ENCODE measurements at regions not wholly inside any gene's neighbourhood (a gene's known extent, or its start where the extent isn't known, plus 50 kb on each side); places are given as distances from the start of the nearest gene placed in this dataset.
A peak's percentile ranks its signal among the peaks of the same experiment; 100 is the strongest.

DNA sequence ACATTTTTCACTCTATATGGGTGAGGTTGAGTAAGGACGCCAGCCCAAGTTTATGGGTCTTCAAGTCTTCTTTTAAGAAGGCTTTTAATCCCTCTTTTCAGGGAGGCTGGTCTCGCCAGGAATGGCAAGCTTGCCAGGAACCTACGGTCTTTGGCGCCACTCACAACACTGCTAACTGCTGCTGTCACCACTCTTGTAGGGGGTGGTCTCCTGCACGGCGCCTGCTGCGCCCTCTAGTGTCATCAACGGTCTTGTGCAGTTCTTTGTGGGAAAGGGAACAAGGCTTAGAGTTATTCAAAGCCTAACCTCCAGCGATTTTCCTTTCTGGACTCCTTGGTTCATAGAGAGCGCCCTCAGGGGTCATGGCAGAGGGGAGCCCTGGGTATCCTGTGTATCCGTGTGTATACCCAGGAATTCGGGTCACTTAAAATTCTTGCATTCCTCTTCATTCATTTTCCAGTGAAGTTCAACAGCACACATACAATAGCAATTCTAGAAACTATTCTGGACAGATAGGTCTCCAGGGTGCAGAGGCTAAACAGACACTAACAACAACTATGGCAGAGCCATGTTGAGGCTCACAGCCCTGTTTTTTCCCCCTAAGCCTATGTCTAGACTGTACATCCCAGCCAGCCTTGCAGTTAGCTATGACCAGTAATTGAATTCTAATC is 392.8 kb upstream of the CAMK1G start:
- 11% methylated on average over 6 of the region's 12 CpGs for WGBS (ENCODE audit: insufficient coverage)
- H3K27me3 Mint-ChIP-seq (ENCODE audit: low read depth in 3 of 3): peaks cover 0 to 3% (median 0%) of the 10 kb centered on the region in 3 donors
- DNase-seq: no peak
- intact Hi-C loops (cut with micrococcal nuclease): no loop called here
- H2AFZ ChIP-seq (ENCODE audit: insufficient read depth, low read depth, low read length, poor library complexity, severe bottlenecking): no peak overlapping the region
- no peak overlapping the region for H3K27ac Mint-ChIP-seq
- H3K4me3 ChIP-seq (replicated peaks in 1 of 3; ENCODE audit: low read depth in 2 of 3, low read length in 3 of 3): no peak overlapping the region
- H3K4me1 Mint-ChIP-seq: no peaks in the 10 kb centered on the region
- peak; percentile 46 for TF ChIP-seq CTCF (IDR thresholded peaks at IDR 0.05)
- H3K27ac ChIP-seq (ENCODE audit: low read depth in 1 of 2, low read length in 2 of 2): no peak overlapping the region
- H3K9me3 ChIP-seq (replicated peaks in 1 of 2; ENCODE audit: control insufficient read depth in 1 of 2, insufficient read depth in 1 of 2, low read length in 2 of 2): peaks cover 6 to 10% of the 10 kb centered on the region in 2 donors
- H3K4me2 ChIP-seq (replicated peaks; ENCODE audit: extremely low read depth, low read length, poor library complexity, severe bottlenecking): no peak overlapping the region
- H3K4me1 ChIP-seq (ENCODE audit: control insufficient read depth in 1 of 2, insufficient read depth in 2 of 2, low read length in 2 of 2): no peaks in the 10 kb centered on the region
- H3K9ac ChIP-seq (ENCODE audit: insufficient read depth, low read length, poor library complexity, severe bottlenecking): no peak overlapping the region
- H3K9me3 Mint-ChIP-seq: peaks cover 0 to 13% (median 11%) of the 10 kb centered on the region in 7 donors
- H3K4me3 Mint-ChIP-seq: no peak overlapping the region
- no peaks in the 10 kb centered on the region for H4K20me1 ChIP-seq (ENCODE audit: insufficient read depth, low read length)
- H3K36me3 Mint-ChIP-seq: no peaks in the 10 kb centered on the region
- H3K36me3 ChIP-seq (replicated peaks in 1 of 2; ENCODE audit: control insufficient read depth in 1 of 2, insufficient read depth in 2 of 2, low read length in 2 of 2): no peaks in the 10 kb centered on the region
- no peaks in the 10 kb centered on the region for H3K27me3 ChIP-seq (ENCODE audit: control insufficient read depth in 2 of 2, insufficient read depth in 2 of 2, low read length in 2 of 2)
- no peaks in the 10 kb centered on the region for H3K79me2 ChIP-seq (ENCODE audit: insufficient read depth, low read length)

DNA sequence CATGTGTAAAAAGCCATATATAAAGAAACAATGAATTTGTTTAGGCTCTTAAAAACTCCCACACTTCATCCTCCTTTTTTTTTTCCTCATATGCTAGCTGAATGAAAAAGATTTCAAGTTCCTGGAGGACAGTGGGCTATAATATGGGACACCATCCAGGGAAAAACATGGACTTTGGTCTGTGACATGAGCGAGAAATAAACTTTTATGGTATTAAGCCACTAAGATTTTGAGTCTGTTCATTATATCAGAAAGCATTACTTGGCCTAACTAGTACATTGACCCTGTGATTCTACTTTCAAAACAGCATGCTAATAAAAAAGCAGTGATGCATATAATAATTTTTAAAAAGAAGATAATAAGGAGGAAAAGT is 392.3 kb upstream of the CAMK1G start:
- H3K9ac ChIP-seq (ENCODE audit: insufficient read depth, low read length, poor library complexity, severe bottlenecking): no peak overlapping the region
- H3K9me3 ChIP-seq (replicated peaks in 1 of 2; ENCODE audit: control insufficient read depth in 1 of 2, insufficient read depth in 1 of 2, low read length in 2 of 2): peaks cover 11 to 15% of the 10 kb centered on the region in 2 donors
- Mint-ChIP-seq H3K36me3 (no peaks in the 10 kb centered on the region), H3K4me1 (no peaks in the 10 kb centered on the region), H3K27ac (no peak overlapping the region), H3K4me3 (no peak overlapping the region), H3K9me3 (peaks cover 5 to 18% (median 15%) of the 10 kb centered on the region in 7 donors), H3K27me3 (ENCODE audit: low read depth in 3 of 3) (peaks cover 0 to 3% (median 0%) of the 10 kb centered on the region in 3 donors)
- TF ChIP-seq CTCF (IDR thresholded peaks at IDR 0.05): no peak
- no peak overlapping the region for H3K27ac ChIP-seq (ENCODE audit: low read depth in 1 of 2, low read length in 2 of 2)
- no peaks in the 10 kb centered on the region for H3K27me3 ChIP-seq (ENCODE audit: control insufficient read depth in 2 of 2, insufficient read depth in 2 of 2, low read length in 2 of 2)
- no peaks in the 10 kb centered on the region for H3K79me2 ChIP-seq (ENCODE audit: insufficient read depth, low read length)
- no peak overlapping the region for H3K4me3 ChIP-seq (replicated peaks in 1 of 3; ENCODE audit: low read depth in 2 of 3, low read length in 3 of 3)
- intact Hi-C loops (cut with micrococcal nuclease): no loop called here
- no peaks in the 10 kb centered on the region for H3K4me1 ChIP-seq (ENCODE audit: control insufficient read depth in 1 of 2, insufficient read depth in 2 of 2, low read length in 2 of 2)
- H3K36me3 ChIP-seq (replicated peaks in 1 of 2; ENCODE audit: control insufficient read depth in 1 of 2, insufficient read depth in 2 of 2, low read length in 2 of 2): no peaks in the 10 kb centered on the region
- no peak overlapping the region for H3K4me2 ChIP-seq (replicated peaks; ENCODE audit: extremely low read depth, low read length, poor library complexity, severe bottlenecking)
- no peak for DNase-seq
- no peaks in the 10 kb centered on the region for H4K20me1 ChIP-seq (ENCODE audit: insufficient read depth, low read length)
- WGBS (ENCODE audit: insufficient coverage): no CpG with 5 or more reads among the region's 1 CpG
- no peak overlapping the region for H2AFZ ChIP-seq (ENCODE audit: insufficient read depth, low read depth, low read length, poor library complexity, severe bottlenecking)
